Stimulated activated CD4-positive, alpha-beta T cell treated with anti-CD3 and anti-CD28 coated beads, Interleukin-15, amount 100 ng/mL, for 1 hour (primary cell): ENCODE measurements at regions not wholly inside any gene's neighbourhood (a gene's known extent, or its start where the extent isn't known, plus 50 kb on each side); places are given as distances from the start of the nearest gene placed in this dataset.

ENCODE experiments used
- DNase-seq, 2 donors: peaks; one replicate each; pipeline ENCODE4 v3.0.0-alpha.2; 2020; ENCODE audit warnings: low read depth in 1 of 2, low spot score in 1 of 2

- no peak for DNase-seq
Measured at GRCh38 chrX:40485102-40485826, 95.5 kb upstream of the ATP6AP2 start.

GRCh38 chrX:40484408-40485091, 96.2 kb upstream of the ATP6AP2 start:
- no peak for DNase-seq

- DNase-seq, result no peak
Measured at GRCh38 chrX:40483502-40483901, 97.3 kb upstream of the ATP6AP2 start.

GRCh38 chrX:40479777-40480318, 100.9 kb upstream of the ATP6AP2 start:
- no peak for DNase-seq

- DNase-seq, result no peak
Measured at GRCh38 chrX:40478474-40479065, 102.2 kb upstream of the ATP6AP2 start.

- DNase-seq, result no peak
Measured at GRCh38 chrX:40476958-40477357, 103.8 kb upstream of the ATP6AP2 start.

- DNase-seq, result no peak
Measured at GRCh38 chrX:40474645-40475044, 106.1 kb upstream of the ATP6AP2 start.

- no peak for DNase-seq
Measured at GRCh38 chrX:40474205-40474626, 106.6 kb upstream of the ATP6AP2 start.

GRCh38 chrX:40473460-40474204, 107.1 kb upstream of the ATP6AP2 start:
- no peak for DNase-seq

- no peak for DNase-seq
Measured at GRCh38 chrX:40471965-40472648, 108.7 kb upstream of the ATP6AP2 start.

GRCh38 chrX:40470830-40471429, 109.8 kb upstream of the ATP6AP2 start:
- DNase-seq, result no peak

GRCh38 chrX:40469316-40469715, 111.5 kb upstream of the ATP6AP2 start:
- no peak for DNase-seq

- DNase-seq, result peak in 1 of 2 donors; percentile 8
Measured at GRCh38 chrX:40468033-40468846, 112.5 kb upstream of the ATP6AP2 start.

GRCh38 chrX:40467454-40467853, 113.3 kb upstream of the ATP6AP2 start:
- DNase-seq, result no peak

- DNase-seq, result no peak
Measured at GRCh38 chrX:40465735-40466551, 114.8 kb upstream of the ATP6AP2 start.

GRCh38 chrX:40462795-40463194, 118.0 kb upstream of the ATP6AP2 start:
- DNase-seq, result no peak

GRCh38 chrX:40460926-40461325, 119.8 kb upstream of the ATP6AP2 start:
- no peak for DNase-seq

GRCh38 chrX:40459571-40460158, 121.1 kb upstream of the ATP6AP2 start:
- no peak for DNase-seq
